ENCODE measurements at regions not wholly inside any gene's neighbourhood (a gene's known extent, or its start where the extent isn't known, plus 50 kb on each side); places are given as distances from the start of the nearest gene placed in this dataset.
"Not testable (repeated sequence)": the region's sequence is repeated elsewhere in the genome, so short reads cannot be mapped to it uniquely, and the experiment has no call there.

DNA sequence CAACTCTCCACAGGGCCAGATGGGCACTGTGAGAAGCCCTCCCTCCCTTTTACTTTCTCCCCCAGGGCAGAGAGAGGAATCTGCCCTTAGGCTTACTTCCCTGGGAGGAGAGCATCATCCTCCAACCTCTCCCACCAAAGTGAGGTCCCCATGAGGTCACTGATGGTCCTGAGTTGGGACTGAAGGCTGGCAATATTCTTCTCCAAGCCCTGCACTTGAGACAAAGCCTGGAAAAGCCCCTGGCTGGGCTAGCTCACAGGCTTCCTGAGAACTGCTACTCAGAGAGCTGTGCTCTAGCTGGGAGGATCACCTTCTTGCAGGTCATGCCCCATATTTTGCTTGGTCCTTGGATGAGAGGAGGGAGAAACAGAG lies 110.0 kb upstream of the MEF2A start:
- DNase-seq (ENCODE audit: low spot score): no peak

DNA sequence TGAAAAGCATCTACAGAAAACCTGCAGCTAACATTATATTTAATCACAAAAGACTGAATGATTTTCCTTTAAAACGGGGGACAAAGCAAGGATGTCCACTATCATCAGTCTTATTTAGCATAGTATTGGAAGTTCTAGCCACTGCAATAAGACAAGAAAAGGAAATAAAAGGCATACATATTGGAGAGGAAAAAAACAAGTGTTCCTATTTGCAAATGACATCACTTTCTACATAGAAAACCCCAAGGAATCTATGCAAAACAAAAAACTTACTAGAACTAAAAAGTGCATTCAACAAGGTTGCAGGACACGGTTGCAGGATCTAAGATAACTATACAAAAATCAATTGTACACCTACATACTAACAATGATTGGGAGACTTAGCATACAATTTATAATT lies 101.6 kb upstream of the MEF2A start:
- no peak for DNase-seq (ENCODE audit: low spot score)

GRCh38 chr15:99466701-99467337 lies 99.0 kb upstream of the MEF2A start:
- DNase-seq (ENCODE audit: low spot score): no peak

DNA sequence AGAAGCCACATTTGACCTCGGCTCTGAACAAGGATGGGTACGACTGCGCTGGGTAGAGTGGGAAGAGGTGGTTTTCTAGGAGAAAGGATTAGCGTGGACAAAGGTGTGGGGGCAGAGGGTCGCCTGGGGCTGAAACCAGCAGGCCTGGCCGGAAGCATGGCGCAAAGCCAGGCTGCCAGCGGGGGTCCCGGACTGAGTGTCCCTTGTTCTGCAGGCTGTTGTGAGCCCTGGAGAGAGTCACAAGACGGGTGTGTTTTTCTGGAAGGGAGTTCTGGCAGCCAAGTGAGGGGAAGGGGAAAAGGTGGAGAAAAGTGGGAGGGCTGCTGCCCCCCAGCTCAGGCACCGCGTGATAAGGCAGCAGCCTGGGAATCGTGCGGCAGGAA lies 98.5 kb upstream of the MEF2A start:
- DNase-seq (ENCODE audit: low spot score): no peak

DNA sequence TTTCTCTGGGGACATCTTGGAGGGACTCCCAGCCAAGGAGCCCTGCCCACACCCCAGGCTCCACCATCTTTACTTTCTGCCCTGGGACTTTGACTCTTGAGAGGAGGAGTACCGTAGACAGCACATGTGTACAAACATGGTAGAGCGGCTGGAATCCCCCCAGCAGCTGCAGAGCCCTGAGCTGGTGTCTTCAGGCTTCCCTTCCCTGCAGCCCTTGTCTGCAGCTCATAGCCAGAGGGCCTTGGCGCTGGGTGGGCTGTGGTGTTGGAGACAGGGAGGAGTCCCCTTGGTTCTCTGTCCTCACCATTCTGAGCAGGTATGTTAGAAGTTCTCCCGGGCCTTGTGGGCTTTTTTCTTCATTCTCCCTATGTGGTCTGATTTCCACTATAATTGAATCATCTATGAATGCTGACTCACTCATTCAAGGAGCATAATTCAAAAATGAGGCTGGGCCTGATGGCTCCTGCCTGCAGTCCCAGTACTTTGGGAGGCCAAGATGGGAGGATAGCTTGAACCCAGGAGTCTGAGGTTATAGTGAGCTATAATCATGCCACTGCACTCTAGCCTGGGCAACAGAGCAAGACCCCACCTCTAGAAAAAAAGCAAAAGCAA lies 97.8 kb upstream of the MEF2A start:
- no peak for DNase-seq (ENCODE audit: low spot score)

DNA sequence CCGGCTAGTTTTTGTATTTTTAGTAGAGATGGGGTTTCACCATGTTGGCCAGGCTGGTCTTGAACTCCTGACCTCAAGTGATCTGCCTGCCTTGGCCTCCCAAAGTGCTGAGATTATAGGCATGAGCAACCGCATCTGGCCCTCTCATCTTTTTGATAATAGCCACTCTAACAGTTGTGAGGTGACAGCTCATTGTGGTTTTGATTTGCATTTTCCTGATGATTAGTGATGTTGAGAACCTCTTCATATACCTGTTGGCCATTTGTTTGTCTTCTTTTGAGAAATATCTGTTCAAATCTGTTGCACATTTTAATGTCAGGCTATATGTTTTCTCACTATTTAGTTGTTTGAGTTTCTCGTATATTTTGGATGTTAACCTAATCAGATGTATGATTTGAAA lies 95.6 kb upstream of the MEF2A start:
- not testable (repeated sequence) for DNase-seq (ENCODE audit: low spot score)

DNA sequence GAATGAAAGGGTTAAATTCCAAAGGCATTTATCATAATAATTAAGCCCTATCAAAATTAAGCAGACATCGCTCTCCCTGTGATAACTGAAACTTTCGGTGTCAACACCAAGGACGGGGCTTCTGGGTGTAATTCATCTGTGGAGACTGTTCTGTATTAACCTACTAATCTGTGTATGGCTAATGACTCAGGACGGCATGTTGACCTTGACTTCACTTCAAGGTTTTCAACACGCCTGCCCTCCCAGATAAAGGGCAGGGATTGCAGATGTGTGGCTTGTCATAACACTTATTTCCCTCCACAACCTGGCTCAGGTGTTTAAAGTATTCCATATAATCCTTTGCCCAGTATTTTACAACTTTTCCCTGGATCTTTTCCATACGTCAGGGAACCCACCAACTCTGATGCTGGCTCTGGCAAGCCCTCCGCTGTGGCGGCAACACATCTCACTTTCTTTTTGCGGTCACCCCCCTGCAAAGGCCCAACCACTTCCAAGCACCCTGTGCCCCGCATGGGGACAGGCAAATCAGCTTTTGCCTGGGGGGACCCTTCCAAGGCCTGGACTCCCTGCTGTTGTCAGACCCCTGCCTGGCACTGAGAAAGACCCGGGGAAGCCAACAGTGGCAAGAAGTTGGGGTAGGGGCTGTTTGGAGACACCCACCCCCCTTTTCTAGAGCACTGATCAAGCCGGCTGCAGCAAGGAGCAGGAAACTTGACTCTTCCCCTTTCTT lies 93.2 kb upstream of the MEF2A start:
- no peak for DNase-seq (ENCODE audit: low spot score)

- no peak for DNase-seq (ENCODE audit: low spot score)
Measured at GRCh38 chr15:99473981-99474906, 91.5 kb upstream of the MEF2A start.

GRCh38 chr15:99474909-99475753 lies 90.7 kb upstream of the MEF2A start:
- no peak for DNase-seq (ENCODE audit: low spot score)

DNA sequence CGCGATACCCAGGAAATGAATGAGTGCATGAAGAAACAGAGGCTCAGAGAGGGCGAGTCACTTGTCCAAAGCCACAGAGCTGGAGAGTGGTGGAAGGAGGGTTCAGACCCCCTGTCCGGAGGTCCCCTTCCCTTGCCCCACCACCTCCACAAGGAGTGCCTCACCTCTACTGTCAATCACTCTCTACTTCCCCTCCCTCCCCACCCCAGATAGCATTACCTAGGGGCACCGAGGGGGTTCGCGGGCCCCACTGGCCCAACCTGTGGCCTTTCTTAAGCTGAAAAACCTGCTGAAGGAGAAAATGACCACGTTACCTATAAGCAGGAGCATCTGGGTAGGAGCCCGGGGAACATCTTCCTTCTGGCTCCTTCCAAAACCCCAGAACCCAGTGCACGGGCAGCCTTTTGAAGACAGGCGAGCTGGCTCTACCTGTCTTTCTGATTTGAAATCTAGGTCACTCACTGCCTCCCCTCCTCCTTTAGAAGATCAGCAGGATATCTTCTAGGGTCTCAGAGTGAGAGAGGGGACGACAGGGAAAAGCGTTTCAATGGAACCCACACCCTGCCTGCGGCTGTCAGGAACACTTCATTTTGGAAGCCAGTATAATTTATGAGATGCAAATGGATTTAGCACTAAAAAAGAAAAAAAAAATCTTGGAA lies 89.9 kb upstream of the MEF2A start:
- DNase-seq (ENCODE audit: low spot score): no peak

GRCh38 chr15:99476413-99477222 lies 89.2 kb upstream of the MEF2A start:
- peak; percentile 95 for DNase-seq (ENCODE audit: low spot score)

DNA sequence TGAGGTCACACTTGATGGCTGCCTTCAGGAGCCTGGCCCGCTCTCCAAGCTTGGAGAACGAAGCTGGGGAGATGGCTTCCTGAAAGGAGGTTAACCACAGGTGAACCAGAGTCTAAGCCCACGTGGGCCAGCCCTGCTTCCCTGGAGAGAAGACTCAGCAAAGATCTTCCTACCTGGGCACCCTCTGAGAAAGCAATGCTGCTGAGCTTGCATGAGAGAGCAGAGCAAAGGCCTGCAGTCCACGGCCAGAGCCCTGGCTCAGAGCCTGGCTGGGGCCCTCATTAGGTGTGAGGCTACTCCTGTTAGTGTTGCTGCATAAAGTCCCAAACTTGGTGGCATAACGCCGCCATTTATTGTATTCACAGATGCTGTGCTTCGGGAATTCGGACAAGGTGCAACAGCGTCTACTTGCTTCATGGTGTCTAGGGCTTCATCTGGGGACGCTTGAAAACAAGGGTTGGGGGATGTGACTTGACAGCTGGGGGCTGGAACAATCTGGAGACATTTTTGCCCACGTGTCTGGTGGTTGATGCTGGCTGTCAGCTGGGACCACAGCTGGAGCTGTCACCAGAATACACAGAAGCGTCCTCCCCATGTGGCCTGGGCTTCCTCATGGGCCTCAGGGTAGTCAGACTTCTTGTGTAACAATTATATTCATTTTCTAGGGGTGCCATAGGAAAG lies 87.9 kb upstream of the MEF2A start:
- no peak for DNase-seq (ENCODE audit: low spot score)

DNA sequence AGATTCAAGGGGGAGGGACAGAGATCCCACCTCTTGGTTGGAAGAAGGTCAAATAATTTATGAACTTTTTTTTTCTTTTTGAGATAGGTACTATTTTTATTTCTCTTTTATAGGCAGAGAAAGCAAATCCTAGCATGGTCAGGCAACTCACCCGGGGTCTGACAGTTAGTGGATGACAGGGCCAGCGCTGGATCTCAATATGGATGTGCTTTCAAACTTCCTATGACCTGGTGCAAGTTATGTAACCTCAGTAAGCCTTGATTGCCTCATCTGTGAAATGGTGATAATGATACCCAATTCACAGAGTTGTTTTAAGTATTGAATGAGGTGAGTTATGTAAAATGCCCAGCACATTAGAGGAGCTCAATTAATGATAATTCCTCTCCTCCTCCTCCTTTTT lies 86.8 kb upstream of the MEF2A start:
- no peak for DNase-seq (ENCODE audit: low spot score)

DNA sequence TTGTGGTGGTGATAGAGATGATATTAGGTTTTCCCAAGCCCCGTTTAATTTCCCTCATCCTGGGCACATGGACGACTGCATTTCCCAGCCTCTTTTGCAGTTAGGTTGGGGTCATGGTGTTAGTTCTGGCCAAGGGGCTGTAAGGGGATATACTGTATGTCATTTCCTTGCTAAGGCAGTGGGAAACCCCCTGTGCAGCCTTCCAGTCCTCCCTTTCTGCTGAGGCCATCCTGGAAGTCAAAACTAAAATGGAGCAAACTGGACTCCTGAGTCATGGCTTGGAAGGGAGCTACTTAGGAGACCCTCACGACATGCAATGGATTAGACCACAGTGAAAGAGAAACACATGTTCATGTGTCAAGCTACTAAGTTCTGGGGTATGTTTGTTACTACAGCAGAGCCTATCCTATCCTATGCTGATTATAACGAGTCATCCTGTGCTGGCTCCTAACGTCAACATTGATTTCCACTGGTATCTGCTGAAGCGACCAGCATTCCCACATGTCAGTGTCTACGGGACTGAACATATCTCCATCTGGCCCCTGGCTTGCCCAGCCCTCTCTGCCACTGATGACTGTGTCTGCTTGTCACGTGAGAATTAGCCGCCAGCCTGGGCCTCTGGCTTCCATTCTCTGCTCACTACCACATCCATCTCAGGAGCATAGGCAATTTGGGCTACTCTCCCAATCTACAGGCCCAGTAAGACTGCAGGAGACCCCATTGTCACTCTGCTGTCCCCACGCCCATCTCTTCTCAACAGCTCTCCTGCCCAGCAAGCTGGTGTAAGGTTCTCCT lies 85.6 kb upstream of the MEF2A start:
- no peak for DNase-seq (ENCODE audit: low spot score)

- DNase-seq (ENCODE audit: low spot score): no peak
Measured at GRCh38 chr15:99481113-99481950, 84.5 kb upstream of the MEF2A start.

DNA sequence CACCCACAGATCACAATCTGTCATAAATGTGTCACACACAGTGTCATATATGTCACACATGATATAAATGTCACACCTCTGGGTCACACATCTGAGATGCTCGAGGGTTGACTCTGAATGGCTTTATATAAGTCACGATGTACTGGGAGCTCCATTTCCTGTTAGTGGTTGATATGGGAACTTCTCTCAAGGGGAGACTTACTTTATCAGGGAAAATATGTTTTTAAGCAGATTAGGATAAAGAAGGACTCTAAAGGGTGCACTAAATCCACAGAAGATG lies 83.9 kb upstream of the MEF2A start:
- no peak for DNase-seq (ENCODE audit: low spot score)

DNA sequence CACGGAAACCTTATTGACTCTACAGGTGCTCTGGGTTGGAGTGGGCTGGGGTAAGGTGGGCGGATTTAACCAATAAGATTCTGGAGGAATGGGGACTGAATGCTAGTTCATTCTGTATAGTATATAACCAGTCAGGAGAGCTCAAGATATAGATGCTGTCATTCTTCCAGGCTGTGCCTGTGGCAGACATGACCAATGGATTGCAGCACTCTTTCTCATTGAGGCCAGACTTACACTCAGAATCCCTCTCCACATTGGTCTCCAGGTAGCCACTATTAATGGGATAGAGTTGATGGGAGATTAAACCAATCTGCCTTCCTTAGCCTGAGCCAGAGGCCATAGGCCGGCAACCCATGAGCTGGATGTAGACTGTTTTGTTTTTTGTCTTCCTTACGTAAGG lies 82.8 kb upstream of the MEF2A start:
- no peak for DNase-seq (ENCODE audit: low spot score)
